ENCODE measurements at regions not wholly inside any gene's neighbourhood (a gene's known extent, or its start where the extent isn't known, plus 50 kb on each side); places are given as distances from the start of the nearest gene placed in this dataset.
"Not testable (repeated sequence)": the region's sequence is repeated elsewhere in the genome, so short reads cannot be mapped to it uniquely, and the experiment has no call there.

DNA sequence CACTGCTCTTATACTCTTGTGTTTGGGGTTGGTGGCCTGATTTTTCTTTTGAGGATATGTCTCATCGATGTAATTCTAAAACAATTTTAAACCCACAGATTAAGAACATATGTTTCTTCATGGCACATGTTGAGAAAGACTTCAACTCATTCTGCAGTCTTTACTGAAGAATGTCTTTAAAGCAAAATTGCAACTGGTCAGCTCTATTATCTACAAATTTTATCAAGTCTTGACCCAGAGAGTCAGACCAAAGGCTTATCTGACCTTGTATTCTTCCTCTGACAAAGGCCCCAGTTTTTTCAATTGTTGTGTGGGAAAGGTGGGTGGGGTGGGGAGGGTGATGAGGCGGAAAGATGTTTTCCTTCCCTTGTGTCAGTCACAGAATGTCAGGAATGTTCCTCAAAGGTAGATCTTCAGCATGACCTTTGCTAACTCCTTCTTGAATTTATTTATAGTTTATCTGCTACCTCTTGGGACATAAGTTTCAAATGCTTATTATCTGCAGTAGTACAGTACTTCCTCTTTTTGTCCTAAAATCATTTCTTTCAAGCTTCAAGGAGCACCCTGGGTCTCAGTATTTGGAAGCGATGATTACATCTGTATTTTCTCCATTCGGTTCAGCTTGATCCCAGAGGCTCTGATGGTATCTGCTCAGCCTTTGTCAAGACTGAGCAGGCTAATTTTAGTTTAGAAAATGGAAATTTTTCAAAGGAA lies 63.2 kb upstream of the TIAM2 start:
- H3K4me3 Mint-ChIP-seq = no peak overlapping the region
- ATAC-seq (ENCODE audit: low read depth) = peak; percentile 71
- peaks cover 16% of the 10 kb centered on the region for H3K4me1 Mint-ChIP-seq
- peak overlapping the region; percentile 60 for H3K27ac Mint-ChIP-seq
- H3K27me3 Mint-ChIP-seq = no peaks in the 10 kb centered on the region
- H3K36me3 Mint-ChIP-seq = peaks cover 3% of the 10 kb centered on the region
- no peaks in the 10 kb centered on the region for H3K9me3 Mint-ChIP-seq
- DNase-seq (ENCODE audit: low spot score in 2 of 2) = no peak

DNA sequence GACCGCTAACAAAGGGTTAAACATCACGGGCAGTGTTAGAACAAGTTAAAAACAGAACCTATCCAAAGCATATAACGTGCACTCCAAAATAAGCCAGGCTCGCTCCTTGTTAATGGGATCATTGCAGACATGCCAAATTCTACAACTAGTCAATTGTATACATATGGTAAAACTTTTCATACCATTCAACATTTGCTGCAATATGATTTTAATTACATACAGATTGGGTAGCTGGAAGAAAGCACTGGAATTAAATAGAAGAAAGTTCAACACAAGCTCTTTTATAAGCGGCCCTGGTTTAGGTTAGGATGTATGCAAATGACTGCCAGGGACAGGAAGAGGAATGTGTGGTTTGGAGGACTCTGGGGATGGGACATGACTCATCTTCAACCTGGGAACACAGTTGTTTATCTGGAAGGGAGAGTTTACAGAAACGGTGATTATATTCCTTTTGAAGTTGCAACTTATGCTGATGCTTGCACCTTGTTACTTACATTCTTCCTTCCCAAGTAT lies 62.5 kb upstream of the TIAM2 start:
- DNase-seq (ENCODE audit: low spot score in 2 of 2) (no peak), ATAC-seq (ENCODE audit: low read depth) (no peak)
- H3K9me3 Mint-ChIP-seq = no peaks in the 10 kb centered on the region
- H3K4me1 Mint-ChIP-seq = peaks cover 16% of the 10 kb centered on the region
- H3K27me3 Mint-ChIP-seq = no peaks in the 10 kb centered on the region
- no peak overlapping the region for H3K4me3 Mint-ChIP-seq
- H3K36me3 Mint-ChIP-seq = peaks cover 3% of the 10 kb centered on the region
- H3K27ac Mint-ChIP-seq = peak overlapping the region; percentile 60

DNA sequence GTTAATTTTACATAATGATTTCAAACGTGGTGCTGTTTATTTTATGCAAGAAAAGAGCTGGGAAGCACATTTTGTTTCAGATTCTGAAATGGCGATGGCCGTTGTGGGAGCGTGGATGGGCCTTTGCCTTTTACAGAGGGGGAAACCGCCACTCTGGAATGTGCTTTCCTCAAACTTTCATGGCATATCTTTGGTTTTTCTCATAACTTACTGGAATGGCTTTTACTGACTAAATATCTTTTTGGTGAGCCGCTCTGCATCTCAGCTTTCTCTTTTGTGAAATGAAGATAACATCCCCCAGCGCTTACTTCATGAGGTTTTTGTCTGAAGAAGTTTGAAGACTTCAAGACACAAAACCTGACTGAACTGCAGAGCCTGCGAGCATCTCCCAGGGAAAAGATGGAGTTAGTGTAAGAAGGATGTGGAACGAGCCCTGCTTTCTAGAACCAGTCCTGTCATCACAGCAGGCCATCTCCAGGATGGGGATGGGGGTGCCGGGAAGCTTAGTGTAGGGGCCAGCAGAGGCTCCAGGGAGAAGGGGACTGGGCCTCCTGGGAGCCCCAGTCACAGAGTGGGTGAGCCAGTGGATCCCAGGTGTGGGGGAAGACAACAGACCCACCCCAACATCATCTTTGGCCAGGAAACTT lies 61.8 kb upstream of the TIAM2 start:
- no peaks in the 10 kb centered on the region for H3K27me3 Mint-ChIP-seq
- H3K27ac Mint-ChIP-seq = no peak overlapping the region
- ATAC-seq (ENCODE audit: low read depth) (no peak), DNase-seq (ENCODE audit: low spot score in 2 of 2) (no peak)
- H3K9me3 Mint-ChIP-seq = no peaks in the 10 kb centered on the region
- H3K4me3 Mint-ChIP-seq = no peak overlapping the region
- H3K4me1 Mint-ChIP-seq = peaks cover 15% of the 10 kb centered on the region
- H3K36me3 Mint-ChIP-seq = peaks cover 3% of the 10 kb centered on the region

DNA sequence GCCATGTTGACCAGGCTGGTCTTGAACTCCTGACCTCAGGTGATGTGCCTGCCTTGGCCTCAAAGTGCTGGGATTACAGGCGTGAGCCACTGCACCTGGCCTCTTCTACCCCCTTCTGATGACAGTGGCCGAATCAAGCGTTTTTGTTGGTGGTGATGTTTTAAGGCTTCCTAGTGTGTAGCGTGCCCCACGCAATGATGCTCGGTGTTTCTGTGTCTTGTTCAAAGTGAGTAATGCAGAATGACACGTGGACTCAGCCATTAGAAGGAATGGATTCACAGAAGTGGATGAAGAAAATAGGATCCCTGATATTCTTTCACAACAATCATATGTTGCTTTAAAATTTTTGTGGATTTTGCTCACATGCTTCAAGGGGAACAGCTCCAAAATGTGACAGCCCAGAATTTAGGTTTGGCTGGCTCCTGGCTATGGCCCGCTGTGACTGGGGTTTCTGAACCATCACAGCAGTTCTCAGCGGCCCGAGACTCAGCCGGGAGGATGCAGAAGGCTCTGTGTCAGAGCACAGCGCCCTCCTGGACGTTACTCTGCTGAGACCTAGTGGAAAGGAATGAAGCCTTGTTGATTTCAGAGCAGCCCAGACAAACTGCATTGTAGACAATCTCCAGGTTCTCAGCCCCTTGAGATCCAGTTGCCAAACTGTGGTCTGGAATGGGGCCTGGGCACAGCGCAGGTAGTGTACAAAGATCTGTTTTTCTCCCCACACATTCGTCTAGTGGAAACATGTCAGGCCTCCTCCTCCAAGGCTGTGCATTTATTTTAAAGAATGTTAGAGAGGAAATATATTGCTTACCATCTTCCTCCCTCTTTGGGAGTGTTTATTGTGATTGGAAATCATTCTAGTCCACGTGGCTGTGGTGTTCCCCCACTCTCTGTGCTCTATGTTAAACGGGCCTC lies 57.6 kb upstream of the TIAM2 start:
- Mint-ChIP-seq H3K4me3 (no peak overlapping the region), H3K27me3 (no peaks in the 10 kb centered on the region), H3K4me1 (peaks cover 2% of the 10 kb centered on the region), H3K36me3 (peaks cover 3% of the 10 kb centered on the region), H3K9me3 (no peaks in the 10 kb centered on the region), H3K27ac (no peak overlapping the region)
- DNase-seq (ENCODE audit: low spot score in 2 of 2) (no peak), ATAC-seq (ENCODE audit: low read depth) (no peak)

DNA sequence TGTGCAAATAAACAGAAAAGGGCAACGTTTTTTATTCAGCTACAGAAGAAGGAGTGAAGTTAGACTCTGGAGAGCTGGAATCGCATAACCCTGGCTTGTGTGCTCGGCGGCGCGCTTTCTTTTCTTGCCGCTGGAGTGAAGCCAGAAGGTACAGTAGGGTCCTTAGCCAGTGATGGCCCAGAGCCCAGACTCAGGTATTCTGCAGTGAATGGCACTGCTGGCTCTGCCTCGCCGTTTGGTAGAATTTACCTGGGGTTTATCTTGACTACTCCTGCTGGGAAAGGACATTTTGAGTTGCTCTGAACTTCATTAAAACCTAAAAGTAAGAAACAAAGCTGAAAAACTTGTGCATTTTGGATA lies 56.9 kb upstream of the TIAM2 start:
- no peaks in the 10 kb centered on the region for H3K27me3 Mint-ChIP-seq
- H3K36me3 Mint-ChIP-seq = peaks cover 3% of the 10 kb centered on the region

DNA sequence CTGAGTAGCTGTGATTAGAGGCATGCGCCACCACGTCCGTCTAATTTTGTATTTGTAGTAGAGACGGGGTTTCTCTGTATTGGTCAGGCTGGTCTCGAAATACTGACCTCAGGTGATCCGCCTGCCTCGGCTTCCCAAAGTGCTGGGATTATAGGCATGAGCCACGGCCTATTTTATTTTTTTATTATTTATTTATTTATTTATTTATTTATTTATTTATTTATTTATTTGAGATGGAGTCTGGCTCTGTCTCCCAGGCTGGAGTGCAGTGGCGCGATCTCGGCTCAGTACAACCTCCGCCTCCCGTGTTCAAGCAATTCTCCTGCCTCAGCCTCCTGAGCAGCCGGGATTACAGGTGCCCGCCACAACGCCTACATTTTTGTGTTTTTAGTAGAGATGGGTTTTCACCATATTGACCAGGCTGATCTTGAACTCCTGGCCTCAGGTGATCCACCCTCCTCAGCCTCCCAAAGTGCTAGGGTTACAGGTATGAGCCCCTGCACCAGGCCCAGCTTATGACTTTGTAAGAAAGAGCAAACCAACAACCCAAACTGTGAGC lies 56.3 kb upstream of the TIAM2 start:
- H3K4me1 Mint-ChIP-seq; H3K27me3 Mint-ChIP-seq; DNase-seq (ENCODE audit: low spot score in 2 of 2); H3K36me3 Mint-ChIP-seq; H3K4me3 Mint-ChIP-seq; H3K9me3 Mint-ChIP-seq; H3K27ac Mint-ChIP-seq; ATAC-seq (ENCODE audit: low read depth): not testable (repeated sequence)

More for the DNA sequence above, 56.9 kb upstream of the TIAM2 start:
- ATAC-seq (ENCODE audit: low read depth) (no peak), DNase-seq (ENCODE audit: low spot score in 2 of 2) (no peak)
- H3K27ac Mint-ChIP-seq = no peak overlapping the region
- no peaks in the 10 kb centered on the region for H3K9me3 Mint-ChIP-seq
- H3K4me3 Mint-ChIP-seq = no peak overlapping the region
- no peaks in the 10 kb centered on the region for H3K4me1 Mint-ChIP-seq

DNA sequence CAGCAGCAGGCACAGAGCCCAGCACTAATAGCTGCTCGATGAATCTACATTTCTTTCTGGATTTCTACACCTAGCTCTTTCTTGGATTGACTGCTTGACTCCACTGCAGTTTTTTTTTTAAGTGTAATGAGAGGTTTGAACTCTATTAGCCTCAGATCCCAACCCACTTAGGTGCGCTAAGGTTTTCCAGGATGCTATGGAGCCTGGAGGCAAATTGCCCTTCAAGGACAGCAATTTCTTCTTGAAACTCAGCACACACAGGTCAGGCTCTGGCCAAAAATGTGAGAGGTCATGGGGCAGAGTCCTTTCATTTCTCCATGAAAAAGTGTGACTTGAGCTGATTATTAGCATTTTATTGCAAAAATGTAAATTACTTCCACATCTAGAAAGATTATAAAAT lies 52.3 kb upstream of the TIAM2 start:
- H3K27ac Mint-ChIP-seq = no peak overlapping the region

DNA sequence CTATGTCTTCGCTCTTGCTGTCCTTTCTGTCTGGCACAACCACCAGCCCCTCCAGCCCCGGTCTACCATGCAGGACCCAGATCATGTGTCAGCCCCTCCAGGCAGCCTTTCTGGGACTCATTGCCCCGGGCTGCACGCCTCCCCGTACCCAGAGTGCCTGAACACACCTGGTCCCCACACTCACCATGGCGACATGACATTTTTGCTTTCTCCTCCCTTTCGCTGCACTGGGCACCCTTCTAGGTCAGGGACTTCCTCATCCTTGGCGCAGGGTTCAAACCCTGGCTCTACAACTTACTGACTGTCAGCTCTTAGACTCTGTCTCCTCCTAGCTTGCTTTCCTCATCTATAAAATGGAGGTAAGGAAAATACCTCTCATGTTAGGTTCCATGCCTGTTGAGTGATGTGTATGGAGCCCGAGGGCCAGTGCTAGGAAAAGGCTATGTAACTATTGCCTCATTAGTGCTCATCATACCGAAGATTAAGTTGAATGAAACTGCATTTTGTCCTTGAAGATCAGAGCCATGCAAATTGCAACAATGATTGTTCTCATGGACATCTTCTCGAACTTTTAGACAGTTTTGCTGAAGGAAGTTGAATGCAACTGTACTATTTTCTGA lies 49.7 kb upstream of the TIAM2 start:
- H3K4me1 Mint-ChIP-seq = peaks cover 3% of the 10 kb centered on the region

More for the DNA sequence above, 52.3 kb upstream of the TIAM2 start:
- H3K9me3 Mint-ChIP-seq = no peaks in the 10 kb centered on the region
- H3K4me1 Mint-ChIP-seq = no peaks in the 10 kb centered on the region
- no peaks in the 10 kb centered on the region for H3K27me3 Mint-ChIP-seq
- DNase-seq (ENCODE audit: low spot score in 2 of 2) (no peak), ATAC-seq (ENCODE audit: low read depth) (no peak)
- peaks cover 13% of the 10 kb centered on the region for H3K36me3 Mint-ChIP-seq
- no peak overlapping the region for H3K4me3 Mint-ChIP-seq

More for the DNA sequence above, 49.7 kb upstream of the TIAM2 start:
- Mint-ChIP-seq H3K9me3 (no peaks in the 10 kb centered on the region), H3K27me3 (no peaks in the 10 kb centered on the region), H3K27ac (no peak overlapping the region), H3K4me3 (no peak overlapping the region), H3K36me3 (peaks cover 14% of the 10 kb centered on the region)
- DNase-seq (ENCODE audit: low spot score in 2 of 2) (no peak), ATAC-seq (ENCODE audit: low read depth) (no peak)
